ENCODE measurements at regions not wholly inside any gene's neighbourhood (a gene's known extent, or its start where the extent isn't known, plus 50 kb on each side); places are given as distances from the start of the nearest gene placed in this dataset.

DNA sequence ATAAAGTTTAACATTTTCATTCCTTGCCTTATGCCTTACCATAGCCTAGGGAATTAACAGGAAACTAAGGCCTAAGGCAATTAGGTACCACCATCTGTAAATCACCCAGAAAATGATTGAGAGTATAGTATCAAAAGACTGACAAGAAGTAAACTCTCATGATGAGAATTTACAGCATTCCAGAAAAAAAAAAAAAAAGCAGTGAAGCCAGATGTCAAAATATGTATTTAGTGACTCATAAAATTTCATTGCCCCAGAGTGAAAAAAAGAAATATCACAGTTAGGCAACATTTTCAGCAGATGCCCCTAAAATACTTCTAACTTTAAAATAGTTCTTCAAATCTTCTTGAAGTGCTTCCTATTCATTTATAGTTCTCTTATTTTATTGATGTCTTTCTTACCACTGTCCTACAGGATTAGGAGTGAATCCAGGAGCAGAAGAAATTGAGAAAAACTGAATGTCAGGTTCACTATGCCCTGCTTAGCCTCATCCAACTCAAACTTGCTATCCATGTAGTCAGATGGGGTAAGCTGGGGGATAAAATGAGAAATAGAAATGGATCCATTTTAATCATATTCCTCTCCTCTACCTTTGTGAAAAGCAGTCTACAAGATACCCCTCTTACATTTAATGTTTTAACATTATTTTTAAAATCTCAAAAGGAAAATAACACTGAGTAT, 57.3 kb upstream of the TANK start:
- no peak for TF ChIP-seq ZFX (IDR thresholded peaks at IDR 0.05)
- TF ChIP-seq, protein P1, sequence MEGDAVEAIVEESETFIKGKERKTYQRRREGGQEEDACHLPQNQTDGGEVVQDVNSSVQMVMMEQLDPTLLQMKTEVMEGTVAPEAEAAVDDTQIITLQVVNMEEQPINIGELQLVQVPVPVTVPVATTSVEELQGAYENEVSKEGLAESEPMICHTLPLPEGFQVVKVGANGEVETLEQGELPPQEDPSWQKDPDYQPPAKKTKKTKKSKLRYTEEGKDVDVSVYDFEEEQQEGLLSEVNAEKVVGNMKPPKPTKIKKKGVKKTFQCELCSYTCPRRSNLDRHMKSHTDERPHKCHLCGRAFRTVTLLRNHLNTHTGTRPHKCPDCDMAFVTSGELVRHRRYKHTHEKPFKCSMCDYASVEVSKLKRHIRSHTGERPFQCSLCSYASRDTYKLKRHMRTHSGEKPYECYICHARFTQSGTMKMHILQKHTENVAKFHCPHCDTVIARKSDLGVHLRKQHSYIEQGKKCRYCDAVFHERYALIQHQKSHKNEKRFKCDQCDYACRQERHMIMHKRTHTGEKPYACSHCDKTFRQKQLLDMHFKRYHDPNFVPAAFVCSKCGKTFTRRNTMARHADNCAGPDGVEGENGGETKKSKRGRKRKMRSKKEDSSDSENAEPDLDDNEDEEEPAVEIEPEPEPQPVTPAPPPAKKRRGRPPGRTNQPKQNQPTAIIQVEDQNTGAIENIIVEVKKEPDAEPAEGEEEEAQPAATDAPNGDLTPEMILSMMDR (conservative IDR thresholded peaks at IDR 0.05): no peak
- no peak overlapping the region for H3K27ac ChIP-seq

DNA sequence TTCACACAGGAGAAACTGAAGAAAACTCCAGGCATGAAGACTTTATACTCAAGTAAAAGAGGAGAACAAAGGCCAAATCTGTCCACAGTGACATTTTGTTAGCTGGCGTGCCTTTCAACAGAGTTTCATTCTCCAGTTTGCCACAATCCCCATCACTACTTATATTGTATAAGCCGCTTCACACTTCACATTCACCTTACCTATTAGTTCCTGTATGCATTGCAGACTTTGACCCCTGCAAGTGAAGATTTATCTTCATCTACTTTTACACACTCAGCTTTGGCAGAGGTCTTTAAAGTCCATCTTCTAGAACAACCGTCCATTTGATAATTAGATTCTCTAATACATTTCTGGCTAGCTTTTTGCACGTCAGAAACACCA, 56.8 kb upstream of the TANK start:
- no peak overlapping the region for H3K27ac ChIP-seq
- TF ChIP-seq ZFX (IDR thresholded peaks at IDR 0.05): no peak
- TF ChIP-seq, protein P1 (conservative IDR thresholded peaks at IDR 0.05): no peak

DNA sequence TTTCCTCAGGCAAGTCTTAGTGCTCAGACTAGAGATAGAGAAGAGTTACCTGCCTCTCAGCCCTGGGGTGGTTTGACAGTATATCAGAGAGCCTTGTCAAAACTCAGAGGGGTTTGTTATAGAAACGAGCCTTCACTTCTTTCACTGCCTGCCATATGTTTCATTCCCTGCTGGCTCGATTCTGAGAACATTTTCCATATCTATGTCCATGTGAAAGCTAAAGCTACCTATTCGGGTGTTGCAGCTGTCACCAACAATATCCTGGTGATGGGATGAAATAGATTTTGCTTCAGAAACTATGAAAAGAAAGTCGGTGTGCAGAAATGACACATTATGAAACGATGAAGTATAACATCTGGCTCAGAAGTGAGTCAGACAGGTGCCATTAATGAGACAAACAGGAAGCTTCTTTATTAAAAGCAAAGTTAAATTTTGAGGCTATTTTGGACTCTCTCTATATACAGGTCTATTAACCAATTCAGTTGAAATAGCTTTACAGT, 56.1 kb upstream of the TANK start:
- no peak for TF ChIP-seq ZFX (IDR thresholded peaks at IDR 0.05)
- TF ChIP-seq, protein P1 (conservative IDR thresholded peaks at IDR 0.05): no peak
- H3K27ac ChIP-seq: no peak overlapping the region

DNA sequence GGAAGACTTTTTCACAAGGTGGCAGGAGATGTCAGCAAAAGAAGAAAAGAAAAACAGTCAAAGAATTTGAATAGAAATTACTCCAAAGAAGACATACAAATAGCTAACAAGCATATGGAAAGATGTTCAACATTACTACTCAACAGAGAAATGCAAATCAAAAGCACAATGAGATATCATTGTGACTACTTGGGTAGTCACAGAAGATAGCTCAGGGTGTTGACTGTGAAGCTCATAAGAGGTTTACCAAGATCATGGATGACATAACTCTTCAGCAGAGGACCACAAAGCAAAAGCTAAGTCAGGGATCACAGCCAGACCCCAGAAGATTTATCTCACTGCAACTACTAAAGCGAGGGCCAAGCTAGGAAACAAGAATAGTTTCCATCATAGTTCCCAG, 53.0 kb upstream of the TANK start:
- H3K27ac ChIP-seq: no peak overlapping the region
- TF ChIP-seq ZFX (IDR thresholded peaks at IDR 0.05): no peak
- TF ChIP-seq, protein P1 (conservative IDR thresholded peaks at IDR 0.05): no peak

All from C4-2B (cell line).